Left colon (tissue), 2 donors: ENCODE measurements at regions not wholly inside any gene's neighbourhood (a gene's known extent, or its start where the extent isn't known, plus 50 kb on each side); places are given as distances from the start of the nearest gene placed in this dataset.
"Not testable (repeated sequence)": the region's sequence is repeated elsewhere in the genome, so short reads cannot be mapped to it uniquely, and the experiment has no call there.

Experiments
- ATAC-seq: fragments of 200-7000 bp; cut with Tn5 transposase; one replicate; pipeline ENCODE4 v1.9.1; 2020; ENCODE audit warnings: mild to moderate bottlenecking, moderate library complexity
- DNase-seq, 2 donors: peaks; one replicate each; pipeline ENCODE4 v3.0.0-alpha.2; 2020
- intact Hi-C, 2 donors: fragments of 100-400 bp; cut with DNase I in 1 of 2; cut with micrococcal nuclease in 1 of 2; formaldehyde crosslinking; loops; one replicate each; pipeline versions ENCODE4 v1.11.2 to v1.14.0; 2022; cut with DNase I, micrococcal nuclease
- donor health status: DM: no; HTN: no; CAD: no.
- donor health status: DM: yes; HTN: yes; CAD: no.

DNA sequence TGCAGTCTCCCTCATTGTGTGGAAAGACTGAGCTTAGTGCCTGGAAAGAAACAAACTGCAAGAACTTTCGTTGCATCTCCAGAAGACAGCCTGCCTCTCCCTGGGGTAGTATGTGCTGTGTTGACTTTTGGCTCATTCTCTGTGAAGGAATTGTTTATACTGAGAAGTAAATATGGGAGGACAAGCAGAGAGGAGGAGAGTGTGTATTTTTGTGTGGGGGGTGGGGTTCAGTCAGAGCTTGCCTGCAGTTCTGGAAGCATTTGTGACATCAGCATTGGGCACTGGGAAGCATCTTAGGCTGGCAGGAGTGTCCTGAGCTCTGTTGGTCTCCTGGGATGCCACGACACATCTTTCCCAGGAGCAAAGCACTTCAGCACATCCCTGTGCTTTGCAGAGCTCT, 147.9 kb downstream of the HS3ST3B1 start:
- intact Hi-C loops: no loop called here
- DNase-seq (no peak), ATAC-seq (no peak)

GRCh38 chr17:14446825-14447224, 145.9 kb downstream of the HS3ST3B1 start:
- DNase-seq (no peak), ATAC-seq (no peak)
- intact Hi-C loops: no loop called here

- DNase-seq (no peak), ATAC-seq (no peak)
- intact Hi-C loops: no loop called here
Observed at GRCh38 chr17:14444915-14445314, 144.0 kb downstream of the HS3ST3B1 start.

DNA sequence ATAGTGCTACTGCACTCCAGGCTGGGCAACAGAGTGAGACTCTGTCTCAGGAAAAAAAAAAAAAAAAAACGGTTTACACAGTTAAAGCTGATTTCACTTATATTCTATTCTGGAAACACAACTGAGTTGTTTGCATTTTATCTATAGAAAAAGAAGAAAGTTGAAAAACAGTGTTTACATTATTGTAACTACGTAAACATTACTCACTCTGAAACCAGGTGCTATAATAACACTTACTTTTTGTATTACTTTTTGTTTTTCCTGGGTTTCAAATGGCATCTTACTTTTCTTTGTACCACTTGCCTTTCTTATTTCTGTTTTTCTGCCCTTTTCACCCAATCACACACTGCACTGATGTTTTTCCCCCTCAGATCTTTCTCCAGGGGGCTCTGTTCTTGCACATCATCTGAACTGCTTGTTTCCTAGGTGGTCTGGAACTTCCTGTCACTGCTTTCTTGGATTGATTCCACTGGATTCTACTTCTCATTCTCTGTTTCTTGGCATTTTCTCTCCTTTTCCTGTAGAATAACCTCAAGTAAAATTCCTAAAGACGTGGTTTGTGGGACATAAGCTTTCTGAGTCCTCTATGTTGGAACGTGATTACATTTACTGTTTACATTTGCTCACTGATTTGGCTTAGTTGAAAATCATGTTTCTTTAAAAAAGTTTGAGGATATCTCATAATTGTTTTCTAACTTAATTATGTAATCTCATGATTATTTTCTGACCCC, 142.1 kb downstream of the HS3ST3B1 start:
- ATAC-seq (no peak), DNase-seq (no peak)
- intact Hi-C loops: no loop called here

GRCh38 chr17:14437176-14437575, 136.3 kb downstream of the HS3ST3B1 start:
- DNase-seq (no peak), ATAC-seq (no peak)

GRCh38 chr17:14436266-14436665, 135.4 kb downstream of the HS3ST3B1 start:
- intact Hi-C loops: no loop called here
- DNase-seq: no peak
- ATAC-seq: no peak

More at GRCh38 chr17:14437176-14437575, 136.3 kb downstream of the HS3ST3B1 start:
- intact Hi-C loops: no loop called here

- intact Hi-C loops: no loop called here
- DNase-seq: no peak
- ATAC-seq: no peak
Observed at GRCh38 chr17:14434506-14434905, 133.6 kb downstream of the HS3ST3B1 start.

DNA sequence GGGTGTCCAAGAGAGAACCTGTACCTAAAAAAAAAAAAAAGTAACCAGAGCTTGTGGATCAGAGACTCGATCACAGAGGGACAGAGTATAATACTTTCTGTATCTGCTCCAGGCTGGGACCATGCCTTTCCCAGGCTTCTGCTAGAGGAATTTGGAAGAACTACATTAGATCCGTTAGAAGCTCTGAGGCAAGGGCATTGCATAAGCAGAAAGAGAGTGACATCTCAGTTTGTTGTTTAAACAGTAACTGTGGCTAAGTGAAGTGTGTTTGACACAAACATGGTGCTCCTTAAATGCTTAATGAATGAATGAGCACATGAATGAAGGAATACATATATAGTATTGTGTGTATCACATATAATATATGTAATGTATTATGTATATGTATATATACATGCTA, 131.2 kb downstream of the HS3ST3B1 start:
- intact Hi-C loops: no loop called here
- DNase-seq (no peak), ATAC-seq (no peak)

DNA sequence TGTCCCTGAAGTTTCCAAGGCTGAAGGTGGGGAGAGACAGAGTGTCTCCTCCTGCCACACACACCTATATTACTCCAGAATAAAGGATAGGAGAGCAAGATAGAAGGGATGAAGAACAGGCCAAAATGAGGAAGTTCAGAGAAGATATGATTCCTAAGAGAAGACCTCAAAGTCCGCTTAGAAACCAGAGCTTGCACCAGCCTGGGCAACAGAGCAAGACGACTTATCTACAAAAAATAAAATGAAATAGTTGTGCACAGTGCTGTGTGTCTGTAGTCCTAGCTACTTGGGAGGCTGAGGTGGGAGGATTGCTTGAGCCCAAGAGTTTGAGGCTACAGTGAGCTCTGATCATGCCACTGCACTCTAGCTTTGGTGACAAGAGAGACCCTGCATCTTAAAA, 128.2 kb downstream of the HS3ST3B1 start:
- DNase-seq: no peak
- no peak for ATAC-seq
- intact Hi-C loops: no loop called here

- intact Hi-C loops: no loop called here
- ATAC-seq: no peak
- DNase-seq: no peak
Observed at GRCh38 chr17:14428648-14429029, 127.8 kb downstream of the HS3ST3B1 start.

DNA sequence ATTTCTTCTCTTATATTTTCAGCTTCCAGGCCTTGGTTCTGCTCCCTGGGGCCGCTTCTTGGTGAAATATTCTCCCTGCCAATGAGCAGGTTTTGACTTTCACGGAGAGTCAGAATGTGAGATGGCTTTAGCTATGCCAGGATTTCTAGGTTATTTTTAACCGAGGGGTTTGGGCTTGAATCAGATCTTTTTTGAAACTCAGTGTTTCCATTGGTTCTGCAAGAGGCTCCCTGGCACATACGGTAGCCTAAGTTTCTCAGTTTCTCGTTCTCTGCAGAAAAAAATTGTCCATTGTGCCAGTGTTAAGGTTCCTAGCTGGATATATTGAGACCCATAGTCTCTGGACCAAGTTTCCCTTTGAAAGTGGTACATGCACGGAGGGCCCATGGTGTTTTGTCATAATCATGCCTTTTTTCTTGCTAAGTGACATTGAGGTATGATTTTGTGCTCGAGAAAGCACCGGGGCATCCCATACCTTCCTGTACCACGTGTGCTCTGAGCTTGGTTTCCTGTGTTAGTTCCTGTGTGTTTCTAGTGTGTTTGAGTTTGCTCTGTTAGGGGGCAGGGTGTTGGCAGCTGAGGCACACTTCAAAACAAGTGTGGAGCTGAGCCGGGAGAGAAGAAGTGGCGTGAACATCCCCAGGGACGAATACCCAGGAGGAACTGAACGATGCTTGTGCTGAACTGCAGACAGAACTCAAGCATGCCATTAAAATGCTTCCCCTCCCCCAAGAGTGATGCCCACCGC, 127.2 kb downstream of the HS3ST3B1 start:
- intact Hi-C loops: no loop called here
- ATAC-seq (peak; percentile 35), DNase-seq (peak in 1 of 2 donors; percentile 8)

DNA sequence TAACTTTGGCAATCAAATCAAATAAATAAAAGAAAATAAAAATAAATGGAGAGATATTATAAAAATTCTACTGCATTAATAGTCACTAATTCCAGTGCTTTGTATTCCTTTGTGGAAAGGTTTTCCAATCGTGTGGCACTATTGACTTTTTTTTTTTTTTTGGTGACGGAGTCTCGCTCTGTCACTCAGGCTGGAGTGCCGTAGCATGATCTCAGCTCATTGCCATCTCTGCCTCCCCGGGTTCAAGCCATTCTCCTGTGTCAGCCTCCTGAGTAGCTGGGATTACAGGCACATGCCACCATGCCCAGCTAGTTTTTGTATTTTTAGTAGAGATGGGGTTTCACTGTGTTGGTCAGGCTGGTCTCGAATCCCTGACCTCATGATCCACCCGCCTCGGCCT, 122.3 kb downstream of the HS3ST3B1 start:
- ATAC-seq, intact Hi-C loops, DNase-seq: not testable (repeated sequence)

GRCh38 chr17:14417336-14417735, 116.5 kb downstream of the HS3ST3B1 start:
- ATAC-seq (no peak), DNase-seq (no peak)
- intact Hi-C loops: no loop called here

- intact Hi-C loops: no loop called here
- no peak for ATAC-seq
- DNase-seq: no peak
Observed at GRCh38 chr17:14409292-14409691, 108.4 kb downstream of the HS3ST3B1 start.

GRCh38 chr17:14407541-14407940, 106.7 kb downstream of the HS3ST3B1 start:
- DNase-seq: no peak
- intact Hi-C loops: no loop called here
- no peak for ATAC-seq

- ATAC-seq (no peak), DNase-seq (no peak)
- intact Hi-C loops: no loop called here
Observed at GRCh38 chr17:14405189-14405588, 104.3 kb downstream of the HS3ST3B1 start.
